Fibroblast of skin of left biceps (primary cell): ENCODE measurements at regions not wholly inside any gene's neighbourhood (a gene's known extent, or its start where the extent isn't known, plus 50 kb on each side); places are given as distances from the start of the nearest gene placed in this dataset.
A peak's percentile ranks its signal among the peaks of the same experiment; 100 is the strongest.

ENCODE experiments used
- DNase-seq, 2 experiments: peaks; one replicate each; pipeline ENCODE4 v3.0.0-alpha.2; 2013; ENCODE audit warnings: low read depth in 2 of 2

DNA sequence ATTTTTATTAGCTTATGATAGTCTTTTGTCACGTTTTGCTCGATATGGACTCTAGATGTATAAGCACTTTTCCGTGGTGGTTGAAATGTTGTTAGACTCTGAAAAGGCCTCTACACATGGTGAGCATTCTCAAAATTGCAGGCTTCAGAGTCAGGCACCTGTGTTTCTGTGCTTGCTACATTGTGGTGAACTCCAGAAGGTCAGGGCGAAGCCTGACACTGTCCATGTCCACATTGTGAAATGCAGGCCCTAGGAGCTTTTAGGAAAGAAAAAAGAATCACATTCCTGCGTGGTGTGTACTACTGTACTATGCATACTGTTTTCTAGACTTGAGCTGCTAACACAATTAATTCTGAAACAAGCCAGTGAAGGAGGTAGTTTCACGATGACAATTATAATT, 86.3 kb downstream of the HS3ST1 start:
- DNase-seq: no peak

DNA sequence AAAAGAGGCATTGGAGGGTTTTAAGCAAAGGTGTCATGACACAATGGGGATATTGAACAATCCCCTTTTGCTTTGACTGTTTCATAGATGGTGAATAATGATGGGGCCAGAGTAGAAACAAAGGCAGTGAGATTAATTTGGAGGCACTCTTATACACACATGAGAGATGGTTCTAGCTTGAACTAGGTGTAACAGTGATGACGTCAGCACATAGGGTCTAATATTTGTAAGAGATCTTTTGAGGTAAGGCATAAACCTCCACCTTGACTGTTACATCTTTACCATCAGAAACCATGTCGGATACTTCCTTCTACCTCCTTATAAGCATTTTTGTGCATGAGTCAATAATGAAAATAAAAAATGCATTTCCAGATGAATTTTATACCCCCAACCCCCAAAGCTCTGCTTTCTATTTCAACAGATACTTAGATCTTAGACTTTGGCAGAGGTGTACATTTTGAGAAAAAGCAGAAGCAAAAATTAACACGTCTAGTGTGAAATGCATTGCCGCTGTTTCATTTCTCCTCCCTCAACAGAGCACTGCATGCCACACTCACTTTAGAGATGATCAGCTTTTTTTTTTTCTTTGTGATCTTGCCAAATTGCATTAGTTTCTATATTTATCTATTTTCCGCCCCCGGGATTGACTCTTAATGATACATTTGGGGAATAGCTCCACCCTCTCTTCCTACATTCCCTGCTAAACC, 87.2 kb downstream of the HS3ST1 start:
- DNase-seq: no peak

DNA sequence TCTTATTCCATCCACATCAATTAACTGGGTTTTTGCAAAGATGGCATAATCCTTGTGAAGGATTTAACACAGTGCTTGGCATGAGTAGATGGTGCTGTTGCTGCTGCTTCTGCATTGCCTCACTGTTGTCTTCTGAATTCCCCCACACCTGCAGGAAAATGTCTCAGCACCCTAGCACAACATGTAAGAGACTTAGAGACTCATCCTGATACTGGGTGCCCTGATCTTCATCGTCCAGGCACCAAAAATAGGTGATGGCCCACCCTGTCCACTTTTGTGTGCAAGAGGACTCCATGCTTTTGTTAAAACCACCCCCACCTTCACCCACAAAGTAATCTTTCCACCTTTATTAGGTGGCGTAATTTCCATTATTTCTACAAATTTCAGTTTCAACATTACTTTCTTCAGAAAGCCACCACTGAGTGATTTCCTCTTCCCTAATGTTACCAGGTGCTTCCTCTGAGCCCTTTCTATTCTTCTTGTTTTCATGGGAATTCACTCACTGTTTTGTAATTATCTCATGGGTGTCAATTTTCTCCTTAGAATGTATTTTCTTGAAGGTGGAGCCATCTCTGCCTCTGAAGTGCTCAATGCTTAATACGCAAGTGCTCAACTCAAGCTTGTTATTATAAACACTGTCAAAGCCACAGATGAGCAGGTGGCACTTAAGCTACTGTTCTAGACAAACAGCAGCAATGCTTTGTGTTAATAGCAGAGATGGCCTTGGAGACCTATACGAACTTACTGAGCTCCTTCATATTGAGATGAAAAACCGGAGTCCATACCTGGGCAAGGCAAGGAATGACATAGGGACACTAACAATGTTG, 89.5 kb downstream of the HS3ST1 start:
- no peak for DNase-seq

DNA sequence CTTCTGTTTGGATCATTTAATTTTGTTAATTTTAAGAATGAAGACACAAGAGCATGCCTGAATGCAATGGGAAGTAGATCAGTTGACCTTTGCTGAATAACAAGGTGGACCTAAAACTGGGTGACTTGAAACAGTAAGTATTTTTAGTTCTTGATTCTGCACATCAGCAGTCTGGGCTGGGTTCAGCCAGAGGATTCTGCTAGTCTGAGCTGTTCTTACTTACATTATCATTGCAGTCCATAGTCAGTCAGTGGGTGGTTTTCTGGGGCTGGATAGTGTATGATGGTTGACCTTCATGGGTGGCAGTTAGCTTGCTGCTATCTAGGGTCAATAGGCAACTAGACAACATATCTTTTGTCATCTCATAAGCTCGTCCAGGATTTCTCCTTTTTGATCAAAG, 91.4 kb downstream of the HS3ST1 start:
- no peak for DNase-seq

DNA sequence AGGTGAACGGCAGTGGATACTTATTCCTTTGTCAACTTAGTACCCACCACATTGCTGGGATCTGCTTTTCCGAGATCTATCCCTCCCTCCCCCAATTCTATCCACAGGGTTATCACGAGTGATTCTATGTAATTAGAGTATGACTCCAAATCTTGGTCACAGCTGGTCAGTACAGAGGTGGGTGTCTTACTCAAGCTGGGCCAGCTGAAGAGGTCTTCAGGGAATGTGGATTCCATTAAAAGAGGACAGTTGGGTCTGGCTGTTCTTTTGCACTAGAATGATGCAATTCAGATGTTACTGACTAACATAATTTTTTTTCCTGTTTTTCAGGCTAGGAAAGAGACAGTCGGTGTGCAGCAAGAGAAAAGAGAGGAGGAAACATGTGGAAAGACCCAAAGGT, 92.3 kb downstream of the HS3ST1 start:
- no peak for DNase-seq

DNA sequence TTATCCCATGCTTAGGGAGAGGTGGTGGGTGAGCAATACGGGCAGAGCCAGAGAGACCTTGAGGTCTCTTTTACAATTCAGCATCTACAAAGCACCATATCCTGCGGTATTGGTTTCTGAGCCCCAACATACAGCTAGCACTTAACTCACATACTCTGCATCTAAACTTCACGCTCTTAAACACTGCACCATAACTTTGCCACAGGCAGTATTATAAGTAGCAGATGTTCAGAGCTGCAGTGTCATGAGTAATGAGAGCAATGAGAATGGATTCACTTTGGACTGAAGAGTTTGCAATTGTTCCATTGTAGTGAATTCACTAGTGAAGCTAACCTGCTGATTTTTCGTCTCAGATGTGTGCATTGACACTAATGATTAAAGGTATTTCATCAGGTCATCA, 93.8 kb downstream of the HS3ST1 start:
- DNase-seq: no peak

DNA sequence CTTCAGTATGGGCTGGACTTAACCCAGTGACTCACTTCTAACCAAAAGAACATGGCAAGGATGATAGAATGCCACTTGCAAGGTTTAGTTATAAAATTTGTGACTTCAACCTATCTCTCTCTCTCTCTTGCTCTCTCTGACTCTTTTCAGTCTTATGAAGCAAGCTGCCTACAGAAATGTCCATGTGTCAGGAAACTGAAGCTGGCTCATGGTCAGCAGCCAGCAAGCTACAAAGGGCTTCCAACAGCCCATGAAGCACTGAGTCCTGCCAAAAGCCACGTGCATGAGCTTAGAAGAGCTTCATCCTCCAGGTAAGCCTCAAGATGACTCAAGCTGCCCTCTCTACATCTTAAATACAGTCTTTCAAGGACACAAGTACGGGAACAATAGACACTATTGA, 100.3 kb downstream of the HS3ST1 start:
- no peak for DNase-seq

DNA sequence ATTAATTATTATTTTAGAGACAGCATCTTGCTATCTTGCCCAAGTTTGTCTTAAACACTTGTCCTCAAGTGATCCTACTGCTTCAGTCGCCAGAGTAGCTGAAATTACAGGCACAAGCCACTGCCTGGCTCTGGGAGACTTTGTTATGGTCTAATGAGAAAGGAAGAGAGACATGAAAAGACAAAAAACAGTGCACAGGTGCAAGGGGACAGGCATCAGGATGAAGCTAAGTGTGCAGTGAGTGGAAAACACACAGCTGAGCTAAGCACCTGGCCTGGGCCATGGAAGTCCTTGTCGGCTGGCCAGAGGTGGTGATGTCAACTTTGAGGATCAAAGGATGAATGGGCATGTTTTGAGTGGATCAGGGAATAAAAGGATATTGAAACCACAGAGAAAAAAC, 102.7 kb downstream of the HS3ST1 start:
- no peak for DNase-seq

DNA sequence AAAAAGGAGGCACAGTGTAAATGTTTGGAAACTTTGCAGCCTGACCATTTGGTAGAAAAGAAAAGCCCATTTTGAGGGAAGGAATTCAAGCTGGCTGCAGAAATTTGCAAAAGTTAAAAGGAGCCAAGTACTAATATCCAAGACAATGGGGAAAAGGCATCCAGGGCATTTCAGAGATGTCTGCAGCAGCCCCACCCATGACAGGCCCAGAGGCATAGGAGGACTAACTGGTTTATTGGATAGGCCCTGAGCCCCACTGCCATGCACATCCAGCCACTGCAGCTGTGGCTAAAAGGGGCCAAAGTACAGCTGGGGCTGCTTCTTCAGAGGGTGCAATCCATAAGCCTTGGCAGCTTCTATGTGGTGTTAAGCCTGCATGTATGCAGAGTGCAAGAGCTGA, 104.9 kb downstream of the HS3ST1 start:
- DNase-seq: no peak

DNA sequence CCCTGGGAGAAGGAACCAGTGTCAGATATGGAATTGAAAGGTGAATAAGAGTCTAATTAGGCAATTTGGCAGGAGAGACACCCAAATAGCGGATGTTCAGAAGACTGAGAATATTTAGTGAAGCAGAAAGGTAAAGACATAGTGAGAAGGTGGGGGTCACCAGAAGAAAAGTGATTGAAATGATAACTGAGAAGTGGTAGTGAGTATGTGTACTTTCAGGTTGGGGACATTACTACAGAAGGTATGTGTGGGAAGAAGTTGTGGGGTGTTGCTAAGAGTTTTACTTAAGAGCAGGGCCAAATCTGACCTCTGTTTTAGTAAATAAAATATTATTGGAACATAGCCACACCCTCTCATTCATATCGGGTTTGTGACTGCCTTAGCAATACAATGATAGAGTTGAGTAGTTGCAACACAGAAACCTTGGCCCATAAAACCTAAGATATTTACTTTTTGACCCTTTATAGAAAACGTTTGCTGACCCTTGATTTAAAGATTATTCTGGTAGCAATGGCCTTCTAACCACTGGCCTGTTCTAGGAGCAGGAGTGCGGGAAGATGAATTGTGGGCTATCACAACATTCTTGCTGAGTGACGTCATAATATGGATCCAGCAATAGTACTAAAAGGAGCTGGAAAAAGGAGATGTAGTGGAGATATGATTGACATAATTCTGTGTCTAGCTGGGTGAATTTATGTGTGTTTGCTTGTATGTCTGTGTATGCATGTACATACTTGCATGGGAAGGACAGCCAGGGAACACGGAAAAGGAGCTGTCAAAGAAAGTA, 115.3 kb downstream of the HS3ST1 start:
- no peak for DNase-seq

DNA sequence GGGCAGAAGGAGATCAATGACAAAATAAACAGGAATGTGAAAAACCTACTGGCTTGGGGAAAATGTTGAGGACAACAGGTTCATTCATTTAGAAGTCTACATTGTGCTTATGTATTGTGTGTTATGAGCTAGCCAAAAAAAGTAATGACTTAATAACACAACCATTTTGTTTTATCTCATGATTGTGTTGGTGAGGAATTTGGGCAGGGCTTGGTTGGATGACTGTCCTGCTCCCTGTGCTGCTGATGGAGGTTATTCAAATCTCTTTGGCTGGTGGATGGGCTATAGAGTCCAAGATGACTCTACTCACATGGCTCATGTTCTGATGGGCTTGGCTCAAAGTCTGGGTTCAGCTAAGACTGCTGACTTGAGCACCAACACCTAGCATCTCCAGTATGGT, 116.3 kb downstream of the HS3ST1 start:
- DNase-seq: peak in 1 of 2 experiments; percentile 6

DNA sequence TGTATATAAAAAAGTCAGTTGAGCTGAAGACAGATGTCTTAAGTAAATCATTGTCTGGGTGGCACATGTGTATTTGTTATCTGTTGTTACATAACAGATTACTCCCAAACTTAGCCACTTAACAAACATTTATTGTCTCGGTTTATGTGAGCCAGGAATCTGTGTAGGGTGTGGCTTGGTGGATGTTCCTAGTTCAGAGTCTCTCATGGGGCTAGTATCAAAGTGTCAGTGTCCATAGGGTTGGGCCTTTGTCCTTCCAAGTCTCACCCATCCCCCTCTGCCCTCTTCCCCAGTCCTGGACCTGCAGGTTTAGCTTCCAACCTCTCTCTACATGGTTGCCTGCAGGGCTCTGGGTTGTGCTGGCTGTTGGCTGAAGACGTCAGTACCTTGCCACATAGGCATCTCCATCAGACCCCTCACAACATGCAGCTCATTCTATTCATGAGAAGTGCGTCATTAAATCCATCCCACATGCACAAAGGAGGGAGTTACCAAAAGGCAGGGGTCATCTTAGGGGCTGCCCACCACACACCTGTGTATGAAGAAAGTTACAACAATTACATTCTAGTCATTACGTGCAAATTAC, 127.5 kb downstream of the HS3ST1 start:
- no peak for DNase-seq

DNA sequence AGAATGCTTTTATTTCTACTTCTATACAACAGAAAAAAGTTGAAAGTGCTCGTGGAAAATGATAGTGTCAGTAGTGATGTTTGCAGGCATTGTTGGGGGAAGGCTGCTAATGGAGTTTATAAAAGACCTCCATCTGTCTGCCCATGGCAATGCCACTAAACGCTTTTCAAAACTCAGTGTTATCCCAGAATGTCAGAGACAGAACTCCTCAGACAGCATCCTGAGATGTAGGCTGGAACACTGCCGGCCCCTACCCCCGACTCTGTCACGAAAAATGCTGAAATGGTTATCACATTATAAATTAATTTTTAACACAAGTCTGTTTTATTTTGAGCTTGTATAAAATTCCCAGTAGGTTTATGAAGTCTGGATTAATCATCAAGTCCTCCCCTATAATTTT, 128.9 kb downstream of the HS3ST1 start:
- no peak for DNase-seq

DNA sequence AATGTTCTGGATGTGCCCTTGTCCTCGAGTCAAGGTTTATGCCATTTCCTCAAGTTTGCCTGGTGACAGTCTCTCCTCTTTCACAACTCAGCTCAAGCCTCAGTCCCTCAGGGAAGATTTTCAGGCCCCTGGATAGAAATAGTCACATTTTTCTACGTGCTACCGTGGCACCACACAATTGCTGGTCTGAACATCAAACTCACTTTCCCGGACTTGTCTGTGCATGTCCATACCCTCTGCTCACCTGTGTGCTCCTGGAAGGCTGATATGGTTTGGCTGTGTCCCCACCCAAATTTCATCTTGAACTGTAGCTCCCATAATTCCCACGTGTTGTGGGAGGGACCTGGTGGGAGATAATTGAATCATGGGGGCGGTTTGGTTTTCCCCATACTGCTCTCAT, 129.7 kb downstream of the HS3ST1 start:
- DNase-seq: no peak

DNA sequence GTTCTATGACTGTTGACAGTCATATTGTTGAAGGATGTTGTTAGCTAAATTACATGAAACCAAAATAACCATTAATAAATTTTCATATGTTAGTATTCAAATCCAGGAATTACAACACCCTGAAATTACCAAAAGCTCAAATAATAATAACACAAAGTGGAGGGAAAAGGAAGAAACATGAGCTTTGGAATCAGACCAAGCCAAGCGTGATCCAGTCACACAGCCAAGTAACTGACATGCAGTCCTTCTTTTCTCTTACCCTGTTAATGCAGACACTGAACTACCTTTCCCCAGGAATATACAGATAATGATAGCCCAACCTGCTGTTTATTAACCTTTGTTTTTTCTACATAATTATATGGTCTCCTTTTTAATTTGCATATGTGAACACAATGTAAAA, 130.2 kb downstream of the HS3ST1 start:
- no peak for DNase-seq

DNA sequence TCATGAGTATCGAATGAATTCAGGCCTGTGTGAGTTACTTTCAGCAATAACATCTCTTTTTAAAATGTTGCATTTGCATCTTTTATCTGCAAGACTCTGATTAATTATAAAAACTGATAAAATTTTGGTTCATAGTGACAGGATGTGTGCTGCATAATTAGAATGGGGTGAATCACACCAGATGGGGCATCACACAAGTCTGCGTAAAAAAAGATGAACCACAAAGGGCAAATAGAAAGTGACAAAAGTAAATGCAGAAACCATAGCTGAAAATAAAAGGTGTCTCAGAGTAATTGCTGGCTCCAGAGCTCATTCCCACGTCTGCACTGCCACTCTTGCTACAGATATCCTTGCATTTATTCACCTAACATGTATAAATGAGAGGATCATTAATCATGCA, 131.1 kb downstream of the HS3ST1 start:
- DNase-seq: no peak

DNA sequence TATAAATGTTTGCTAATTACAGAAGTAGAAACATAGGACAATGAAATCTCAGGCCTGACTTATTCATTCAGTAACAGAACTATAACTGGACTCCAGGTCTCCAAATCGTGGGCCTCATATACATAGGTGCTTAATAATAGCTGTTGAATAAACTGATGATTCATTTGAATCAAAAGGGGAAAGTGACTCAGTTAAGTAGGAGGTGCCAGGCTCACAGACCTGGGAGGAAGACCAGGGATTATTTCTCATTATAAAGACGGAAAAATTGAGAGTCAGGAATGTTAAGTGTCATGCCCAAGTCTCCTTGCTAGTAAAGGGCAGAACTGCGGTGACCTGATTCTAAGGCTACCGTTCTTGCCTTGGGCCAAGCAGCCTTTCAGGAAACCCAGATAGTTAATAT, 131.5 kb downstream of the HS3ST1 start:
- no peak for DNase-seq

DNA sequence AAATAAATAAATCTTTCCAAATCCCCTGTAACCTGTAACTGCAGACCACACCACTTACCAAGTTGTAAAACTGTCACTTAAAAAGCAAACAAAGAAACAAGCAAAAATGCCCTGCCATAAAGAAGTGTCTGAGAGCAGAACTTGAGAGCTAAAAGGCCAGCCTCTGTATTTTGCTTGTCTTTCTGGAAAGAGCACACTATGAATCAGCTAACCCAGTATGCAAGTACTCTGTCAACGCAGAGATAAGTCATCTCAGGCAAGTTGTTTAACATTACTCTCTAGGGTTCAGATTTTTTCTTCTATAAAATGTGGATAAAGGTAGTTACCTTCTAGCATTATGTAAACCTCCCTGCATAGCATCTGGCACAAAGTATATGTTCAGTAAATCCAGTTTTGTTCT, 134.8 kb downstream of the HS3ST1 start:
- DNase-seq: no peak

DNA sequence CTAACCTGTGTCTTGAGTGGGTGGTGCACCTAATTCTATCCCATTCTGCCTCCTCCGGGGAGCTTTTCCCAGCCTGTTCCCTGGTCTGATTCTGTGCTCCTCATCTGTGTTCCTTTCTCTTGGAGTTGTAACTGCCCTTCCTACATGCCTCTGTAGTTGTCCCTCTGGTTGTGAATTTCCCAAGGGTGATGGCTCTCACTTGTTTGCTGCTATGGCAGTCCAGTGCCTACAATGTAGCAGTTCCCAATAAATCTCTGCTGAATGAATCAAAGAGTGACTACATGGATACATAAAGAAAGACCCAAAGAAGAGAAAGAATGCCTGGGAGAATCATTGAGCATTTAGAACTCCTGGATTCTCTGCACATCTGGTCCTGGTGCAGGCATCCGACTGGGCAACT, 141.6 kb downstream of the HS3ST1 start:
- no peak for DNase-seq

DNA sequence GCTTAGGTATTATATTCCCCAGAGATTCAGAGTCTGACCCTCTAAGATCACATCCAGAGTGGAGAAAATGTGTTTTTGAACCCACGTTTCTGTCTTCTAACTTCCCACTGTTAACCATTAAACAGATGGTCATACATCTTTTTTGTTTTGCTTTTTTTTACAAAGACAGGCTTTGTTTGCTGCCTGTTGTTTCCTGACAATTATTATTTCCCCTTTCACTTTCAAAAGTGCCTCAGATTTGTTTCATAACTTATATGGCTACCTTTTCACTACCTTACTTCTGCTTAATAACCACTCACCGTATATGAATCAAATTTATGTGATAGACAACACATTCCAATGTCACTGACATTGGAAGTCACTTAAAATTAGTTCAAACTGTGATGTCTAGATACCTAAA, 142.2 kb downstream of the HS3ST1 start:
- no peak for DNase-seq

DNA sequence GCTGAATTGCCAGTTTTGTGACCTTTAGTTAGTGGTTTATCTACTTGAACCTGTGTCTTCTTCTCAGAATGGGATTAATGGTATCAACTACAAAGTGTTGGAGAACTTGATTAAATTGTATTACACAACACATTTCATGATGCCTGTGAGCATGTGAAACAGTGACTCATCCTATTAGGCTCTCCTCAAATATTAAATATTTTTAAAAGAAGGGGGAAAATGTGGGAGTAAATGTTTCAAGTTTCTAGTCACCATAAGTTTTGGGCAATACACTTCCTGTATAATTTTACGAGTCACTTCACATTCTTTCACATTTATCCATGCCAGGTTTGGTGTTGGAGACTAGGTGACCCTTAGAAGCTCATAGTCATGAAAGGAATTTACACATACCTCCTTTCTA, 147.0 kb downstream of the HS3ST1 start:
- DNase-seq: no peak

DNA sequence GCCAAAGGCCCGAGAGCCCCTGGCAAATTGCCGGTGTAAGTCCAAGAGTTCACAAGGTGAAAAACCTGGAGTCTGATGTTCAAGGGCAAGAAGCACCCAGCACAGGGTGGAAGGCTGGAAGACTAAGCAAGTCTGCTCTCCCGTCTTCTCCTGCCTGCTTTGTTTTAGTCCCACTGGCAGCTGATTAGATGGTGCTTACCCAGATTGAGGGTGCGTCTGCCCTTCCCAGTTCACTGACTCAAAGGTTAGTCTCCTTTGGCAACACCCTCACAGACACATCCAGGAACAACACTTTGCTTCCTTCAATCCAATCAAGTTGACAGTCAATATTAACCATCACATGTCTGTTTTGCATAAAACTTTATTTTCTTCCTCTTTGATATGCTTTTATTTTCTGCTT, 157.4 kb downstream of the HS3ST1 start:
- no peak for DNase-seq
